ENCODE measurements at regions not wholly inside any gene's neighbourhood (a gene's known extent, or its start where the extent isn't known, plus 50 kb on each side); places are given as distances from the start of the nearest gene placed in this dataset.

GRCh38 chr3:66717806-66718205 is 217.0 kb upstream of the LRIG1 start:
- Histone ChIP-seq H4K20me1 (ENCODE audit: insufficient read depth, low read length) (no peaks in the 10 kb centered on the region), H3K4me1 (ENCODE audit: insufficient read depth, low read length) (no peaks in the 10 kb centered on the region), H2AFZ (ENCODE audit: low read length) (no peak overlapping the region), H3K27ac (ENCODE audit: low read depth, low read length) (no peak overlapping the region), H3K36me3 (ENCODE audit: insufficient read depth, low read length) (no peaks in the 10 kb centered on the region), H3K79me2 (ENCODE audit: insufficient read depth, low read length) (no peaks in the 10 kb centered on the region), H3K9me3 (ENCODE audit: low read depth, low read length) (no peaks in the 10 kb centered on the region), H3K27me3 (ENCODE audit: insufficient read depth, low read length) (no peaks in the 10 kb centered on the region), H3K4me3 (ENCODE audit: insufficient read depth, low read length) (no peak overlapping the region), H3K4me2 (ENCODE audit: insufficient read depth, low read length) (no peak overlapping the region)
- DNase-seq (ENCODE audit: insufficient read length, low spot score, missing footprints), result no peak
- no peak for TF ChIP-seq CTCF (IDR thresholded peaks at IDR 0.05; ENCODE audit: extremely low read depth, low read depth, low read length)

- Histone ChIP-seq H2AFZ (ENCODE audit: low read length) (no peak overlapping the region), H3K4me1 (ENCODE audit: insufficient read depth, low read length) (no peaks in the 10 kb centered on the region), H3K4me3 (ENCODE audit: insufficient read depth, low read length) (no peak overlapping the region), H4K20me1 (ENCODE audit: insufficient read depth, low read length) (no peaks in the 10 kb centered on the region), H3K9me3 (ENCODE audit: low read depth, low read length) (no peaks in the 10 kb centered on the region), H3K79me2 (ENCODE audit: insufficient read depth, low read length) (no peaks in the 10 kb centered on the region), H3K27ac (ENCODE audit: low read depth, low read length) (no peak overlapping the region), H3K27me3 (ENCODE audit: insufficient read depth, low read length) (no peaks in the 10 kb centered on the region), H3K36me3 (ENCODE audit: insufficient read depth, low read length) (no peaks in the 10 kb centered on the region), H3K4me2 (ENCODE audit: insufficient read depth, low read length) (no peak overlapping the region)
- TF ChIP-seq CTCF (IDR thresholded peaks at IDR 0.05; ENCODE audit: extremely low read depth, low read depth, low read length), result no peak
- no peak for DNase-seq (ENCODE audit: insufficient read length, low spot score, missing footprints)
Measured at GRCh38 chr3:66719796-66720356, 219.1 kb upstream of the LRIG1 start.

- Histone ChIP-seq H3K4me1 (ENCODE audit: insufficient read depth, low read length) (no peaks in the 10 kb centered on the region), H3K9me3 (ENCODE audit: low read depth, low read length) (no peaks in the 10 kb centered on the region), H3K27ac (ENCODE audit: low read depth, low read length) (no peak overlapping the region), H3K36me3 (ENCODE audit: insufficient read depth, low read length) (no peaks in the 10 kb centered on the region), H3K27me3 (ENCODE audit: insufficient read depth, low read length) (no peaks in the 10 kb centered on the region), H3K4me2 (ENCODE audit: insufficient read depth, low read length) (no peak overlapping the region), H4K20me1 (ENCODE audit: insufficient read depth, low read length) (no peaks in the 10 kb centered on the region), H3K79me2 (ENCODE audit: insufficient read depth, low read length) (no peaks in the 10 kb centered on the region), H2AFZ (ENCODE audit: low read length) (no peak overlapping the region), H3K4me3 (ENCODE audit: insufficient read depth, low read length) (no peak overlapping the region)
- TF ChIP-seq CTCF (IDR thresholded peaks at IDR 0.05; ENCODE audit: extremely low read depth, low read depth, low read length), result no peak
- DNase-seq (ENCODE audit: insufficient read length, low spot score, missing footprints), result no peak
Measured at GRCh38 chr3:66720508-66720907, 219.7 kb upstream of the LRIG1 start.

- Histone ChIP-seq H3K27ac (ENCODE audit: low read depth, low read length) (no peak overlapping the region), H3K4me2 (ENCODE audit: insufficient read depth, low read length) (no peak overlapping the region), H4K20me1 (ENCODE audit: insufficient read depth, low read length) (no peaks in the 10 kb centered on the region), H3K4me1 (ENCODE audit: insufficient read depth, low read length) (no peaks in the 10 kb centered on the region), H3K79me2 (ENCODE audit: insufficient read depth, low read length) (no peaks in the 10 kb centered on the region), H3K9me3 (ENCODE audit: low read depth, low read length) (no peaks in the 10 kb centered on the region), H3K36me3 (ENCODE audit: insufficient read depth, low read length) (no peaks in the 10 kb centered on the region), H2AFZ (ENCODE audit: low read length) (no peak overlapping the region), H3K27me3 (ENCODE audit: insufficient read depth, low read length) (no peaks in the 10 kb centered on the region), H3K4me3 (ENCODE audit: insufficient read depth, low read length) (no peak overlapping the region)
- DNase-seq (ENCODE audit: insufficient read length, low spot score, missing footprints), result peak; percentile 36
- no peak for TF ChIP-seq CTCF (IDR thresholded peaks at IDR 0.05; ENCODE audit: extremely low read depth, low read depth, low read length)
Measured at GRCh38 chr3:66722675-66723074, 221.9 kb upstream of the LRIG1 start.
